Iris pigment epithelial cell (primary cell): ENCODE measurements at regions not wholly inside any gene's neighbourhood (a gene's known extent, or its start where the extent isn't known, plus 50 kb on each side); places are given as distances from the start of the nearest gene placed in this dataset.

Source experiments
- DNase-seq: peaks from one replicate; pipeline ENCODE4 v3.0.0-alpha.2; 2011; ENCODE audit warnings: low read depth

- DNase-seq, result no peak
These were observed 95.9 kb upstream of the MTNR1B start for GRCh38 chr11:92873551-92873950.

GRCh38 chr11:92875473-92875872 is 94.0 kb upstream of the MTNR1B start:
- no peak for DNase-seq

DNA sequence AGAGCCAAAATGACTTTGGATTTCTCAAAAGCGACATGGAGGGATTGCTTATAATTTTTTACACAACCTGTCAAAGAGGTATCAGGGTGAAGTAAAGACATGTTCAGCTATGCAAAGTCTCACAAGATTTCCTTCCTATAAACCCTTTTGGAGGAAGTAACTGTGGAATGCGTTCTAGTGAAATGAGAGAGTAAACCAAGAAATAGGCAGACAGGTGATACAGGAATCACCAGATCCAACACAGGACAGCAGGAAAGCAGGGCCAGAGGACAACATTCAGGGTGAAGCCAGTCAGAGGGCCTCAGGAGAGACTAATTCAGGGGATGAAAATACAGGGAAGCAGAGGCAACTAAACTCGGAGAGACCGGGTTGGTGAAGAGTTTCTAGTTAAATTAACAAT is 90.4 kb upstream of the MTNR1B start:
- no peak for DNase-seq

DNA sequence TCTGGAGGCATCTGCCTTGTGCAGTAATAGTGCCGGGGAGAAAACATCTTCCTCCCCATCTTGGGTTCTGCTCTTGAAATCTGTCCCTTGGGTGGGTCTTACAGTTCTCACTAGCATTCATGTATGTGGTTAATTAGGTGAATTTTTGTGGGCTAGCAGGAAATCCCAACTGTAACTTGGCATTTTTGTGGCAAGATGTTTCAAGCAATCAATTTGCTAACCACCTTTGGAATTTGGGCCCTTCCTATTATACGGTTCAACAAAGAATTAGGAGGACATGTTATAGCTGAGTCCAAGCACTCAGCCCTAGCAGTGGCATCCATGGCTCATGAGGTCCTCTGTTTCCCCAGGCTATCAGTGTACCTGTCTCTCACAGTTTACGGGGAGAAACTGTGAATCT is 89.1 kb upstream of the MTNR1B start:
- DNase-seq, result peak; percentile 21

DNA sequence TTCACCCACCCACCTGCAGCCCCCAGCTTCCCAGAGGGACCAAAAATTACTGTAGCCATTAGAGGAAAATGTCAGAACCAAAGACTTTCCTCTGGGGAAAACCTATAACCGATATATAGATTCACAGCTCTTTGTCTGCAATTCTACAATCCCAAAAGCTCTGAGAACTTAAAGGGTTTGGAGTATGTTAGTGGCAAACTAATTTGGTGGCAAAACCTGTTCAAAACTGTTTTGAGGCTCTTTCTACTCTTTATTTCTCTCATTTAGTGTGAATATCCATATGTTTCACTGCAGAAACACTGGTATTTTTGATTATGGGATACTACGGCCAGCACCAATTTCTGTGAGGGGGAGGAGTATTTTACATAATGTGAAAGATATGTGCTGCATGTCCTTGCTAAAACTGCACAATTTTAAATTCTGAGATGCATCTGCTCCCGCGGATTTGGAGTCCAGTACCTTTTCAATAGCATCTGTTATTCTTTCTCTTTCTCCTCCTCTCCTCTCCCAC is 87.5 kb upstream of the MTNR1B start:
- DNase-seq, result no peak

DNA sequence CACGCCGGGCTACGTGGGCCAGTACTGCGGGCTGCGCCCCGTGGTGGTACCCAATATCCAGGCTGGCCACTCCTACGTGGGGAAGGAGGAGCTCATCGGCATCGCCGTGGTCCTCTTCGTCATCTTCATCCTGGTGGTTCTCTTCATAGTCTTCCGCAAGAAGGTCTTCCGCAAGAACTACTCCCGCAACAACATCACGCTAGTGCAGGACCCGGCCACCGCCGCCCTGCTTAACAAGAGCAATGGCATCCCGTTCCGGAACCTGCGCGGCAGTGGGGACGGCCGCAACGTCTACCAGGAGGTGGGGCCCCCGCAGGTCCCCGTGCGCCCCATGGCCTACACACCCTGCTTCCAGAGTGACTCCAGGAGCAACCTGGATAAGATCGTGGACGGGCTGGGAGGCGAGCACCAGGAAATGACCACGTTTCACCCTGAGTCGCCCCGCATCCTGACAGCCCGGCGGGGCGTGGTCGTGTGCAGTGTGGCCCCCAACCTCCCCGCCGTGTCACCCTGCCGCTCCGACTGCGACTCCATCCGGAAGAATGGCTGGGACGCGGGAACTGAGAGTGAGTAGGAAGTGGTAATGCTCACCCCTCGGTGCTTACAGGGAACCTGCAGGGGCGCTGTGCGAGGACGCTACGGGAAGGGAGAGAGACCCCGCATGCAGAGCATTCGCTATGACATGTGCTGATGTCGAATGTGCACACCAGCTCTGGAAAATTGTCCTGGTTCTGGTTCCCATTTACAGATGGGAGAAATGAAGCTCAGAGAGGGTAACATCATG is 86.4 kb upstream of the MTNR1B start:
- DNase-seq, result no peak

- DNase-seq, result no peak
These were observed 83.9 kb upstream of the MTNR1B start for GRCh38 chr11:92885600-92885999.

GRCh38 chr11:92886243-92886905 is 83.1 kb upstream of the MTNR1B start:
- peak; percentile 44 for DNase-seq

GRCh38 chr11:92888696-92889095 is 80.8 kb upstream of the MTNR1B start:
- no peak for DNase-seq

GRCh38 chr11:92890846-92891245 is 78.6 kb upstream of the MTNR1B start:
- DNase-seq, result no peak

DNA sequence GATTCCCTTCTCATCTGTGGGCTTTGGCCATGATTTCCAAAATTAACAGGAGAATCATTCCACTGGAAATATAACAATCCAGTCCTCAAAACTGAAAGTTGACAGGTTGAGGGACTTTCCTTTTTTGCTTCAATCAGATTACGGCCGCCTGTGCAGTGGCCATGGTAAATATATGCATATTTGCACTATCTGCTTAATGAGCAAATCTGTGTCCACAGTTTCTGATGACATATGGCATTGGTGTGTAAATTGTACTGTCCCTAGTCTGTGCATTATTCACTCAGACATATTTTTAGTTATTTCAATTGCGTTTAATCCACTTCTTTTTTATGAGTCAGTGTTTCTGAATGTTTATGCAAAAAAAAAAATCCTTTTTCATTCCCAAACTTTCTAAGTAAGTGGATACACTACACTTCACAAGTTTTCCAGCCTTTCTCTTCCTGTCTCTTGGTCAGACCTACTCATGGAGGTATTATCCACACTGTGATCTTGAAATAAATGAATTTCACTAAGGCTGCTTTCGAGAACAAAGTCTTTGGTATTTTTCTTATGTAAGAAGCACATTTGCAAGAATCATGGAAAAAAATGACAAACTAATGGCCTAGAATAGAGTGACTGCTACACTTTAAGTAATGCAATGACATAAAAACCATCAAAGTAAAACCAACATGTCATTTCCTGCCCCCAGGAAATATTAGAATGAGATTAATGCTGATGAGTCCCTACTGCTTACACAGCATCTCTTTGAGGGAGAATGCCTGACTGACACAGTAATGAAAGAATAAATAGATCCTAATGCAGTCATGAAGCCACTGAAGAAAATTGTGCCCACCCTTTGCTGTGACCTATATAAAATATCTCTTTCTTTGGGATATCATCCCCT is 76.4 kb upstream of the MTNR1B start:
- DNase-seq, result no peak

DNA sequence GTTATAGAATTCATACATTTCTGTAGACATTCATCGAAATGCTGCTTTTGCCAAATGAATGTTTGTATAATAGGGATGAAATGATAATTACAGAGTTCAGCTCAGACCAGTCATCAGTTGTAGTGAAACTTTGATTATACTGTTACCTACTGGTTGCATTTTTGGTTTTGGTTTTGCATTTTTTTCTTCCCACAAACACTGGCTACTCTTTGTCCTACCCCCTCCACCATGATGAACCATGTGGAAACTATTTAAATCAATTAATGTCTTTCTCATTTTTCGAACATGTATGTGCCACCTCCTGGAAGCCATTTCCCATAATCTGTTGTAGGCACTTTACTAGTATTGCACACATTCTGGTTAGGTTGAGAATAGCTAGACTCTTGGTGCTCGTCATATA is 75.3 kb upstream of the MTNR1B start:
- DNase-seq, result no peak

DNA sequence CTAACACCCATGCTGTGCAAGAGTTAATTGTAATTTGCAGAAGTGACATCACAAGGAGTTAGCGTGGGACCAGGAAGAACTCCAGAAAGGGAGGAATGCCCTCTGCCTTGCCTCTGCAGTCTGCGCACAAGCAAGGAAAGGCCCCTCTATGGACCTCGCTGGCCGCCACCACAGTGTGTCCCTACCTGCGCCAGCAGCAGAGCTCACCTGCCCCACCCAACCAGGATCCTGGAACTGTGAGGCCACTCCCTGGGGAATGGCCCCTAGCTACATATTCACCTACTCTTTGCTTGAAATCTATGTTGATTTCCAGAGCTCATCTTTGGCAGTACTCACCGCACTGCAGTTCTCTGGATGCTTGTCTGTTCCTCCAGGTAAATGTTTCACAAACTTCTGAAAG is 72.0 kb upstream of the MTNR1B start:
- DNase-seq, result no peak

- DNase-seq, result no peak
These were observed 67.0 kb upstream of the MTNR1B start for GRCh38 chr11:92902417-92902816.

GRCh38 chr11:92907671-92908070 is 61.8 kb upstream of the MTNR1B start:
- DNase-seq, result no peak

DNA sequence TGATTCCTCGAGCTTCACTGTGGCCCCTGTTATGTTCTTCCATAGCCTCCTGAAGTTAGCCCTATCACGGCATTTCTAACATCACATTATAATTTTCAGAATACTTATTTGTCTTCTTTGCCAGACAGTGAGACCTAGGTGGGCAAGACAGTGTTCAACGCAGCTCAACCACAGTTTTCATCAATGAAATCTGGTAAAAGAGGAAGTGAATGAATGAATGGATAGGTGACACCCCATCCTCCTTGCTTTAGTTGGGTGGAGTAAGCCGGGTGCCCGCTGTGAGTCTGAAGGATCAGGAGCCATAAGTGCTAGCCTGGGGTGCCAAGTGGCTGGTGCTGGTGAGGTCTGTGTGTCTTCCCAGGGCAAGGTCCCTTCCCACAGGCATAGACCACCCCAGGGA is 60.2 kb upstream of the MTNR1B start:
- no peak for DNase-seq

- DNase-seq, result no peak
These were observed 58.0 kb upstream of the MTNR1B start for GRCh38 chr11:92911478-92911877.

- no peak for DNase-seq
These were observed 53.9 kb upstream of the MTNR1B start for GRCh38 chr11:92915551-92915950.

DNA sequence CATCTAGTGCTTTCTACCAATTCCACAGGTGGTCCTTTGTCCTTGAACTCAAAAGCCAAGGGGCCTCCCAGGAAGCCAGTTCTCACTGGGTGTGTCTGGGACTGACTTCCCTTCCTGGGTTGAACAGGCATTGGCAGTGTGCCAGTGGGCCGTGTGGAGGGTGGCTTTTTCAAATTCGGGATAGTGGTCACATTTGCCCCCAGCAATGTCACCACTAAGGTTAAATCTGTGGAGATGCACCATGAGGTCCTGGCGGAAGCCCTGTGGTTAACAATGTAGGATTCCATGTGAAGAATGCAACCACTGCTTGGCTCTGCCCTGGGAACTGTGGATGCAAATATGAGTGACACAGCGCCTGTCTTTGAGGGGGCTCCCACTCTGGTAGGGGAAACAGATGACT is 53.2 kb upstream of the MTNR1B start:
- no peak for DNase-seq

DNA sequence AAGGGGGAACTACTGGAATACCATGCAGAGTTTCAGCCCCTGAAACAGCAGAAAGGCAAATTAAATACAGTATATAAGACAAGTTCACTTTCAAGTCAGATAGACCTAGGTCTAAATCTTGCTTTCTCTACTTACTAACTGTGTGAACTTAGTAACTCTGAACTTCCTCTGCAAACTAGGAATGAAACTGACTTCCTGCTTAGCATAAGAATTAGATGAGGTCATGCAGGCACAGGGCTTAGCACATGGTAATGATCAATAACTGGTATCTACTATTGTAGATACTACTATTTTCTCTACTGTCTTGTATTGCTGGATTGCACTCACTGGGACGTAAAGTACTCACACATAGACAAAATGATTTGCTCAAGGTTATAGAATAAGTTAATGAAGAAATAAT is 51.5 kb upstream of the MTNR1B start:
- DNase-seq, result no peak

DNA sequence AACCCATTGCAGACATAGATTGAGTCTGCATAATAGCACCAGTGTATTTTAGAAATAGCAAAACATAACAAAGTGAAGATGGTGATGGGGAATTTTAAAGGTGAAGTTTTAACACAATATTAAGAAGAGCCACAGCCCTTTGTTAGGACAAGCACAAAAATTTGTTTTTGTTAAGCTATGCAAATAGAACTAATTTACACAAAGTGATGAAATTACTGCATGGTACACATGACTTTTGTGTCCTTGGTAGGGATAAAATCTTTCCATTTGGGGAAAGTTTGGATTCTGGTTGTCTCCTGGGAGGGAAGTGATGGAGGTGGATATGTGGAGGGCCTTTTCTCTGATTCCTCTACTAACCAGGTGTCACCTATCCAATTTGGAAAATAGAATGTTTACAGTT is 50.4 kb upstream of the MTNR1B start:
- DNase-seq, result no peak
